Endothelial cell of hepatic sinusoid (primary cell): ENCODE measurements at regions not wholly inside any gene's neighbourhood (a gene's known extent, or its start where the extent isn't known, plus 50 kb on each side); places are given as distances from the start of the nearest gene placed in this dataset.

Source experiments
- in situ Hi-C: cut with HindIII; loops from 2 replicates; pipeline ENCODE4 v1.10.0; 2017; ENCODE audit warnings: low sequenced_read_pairs

DNA sequence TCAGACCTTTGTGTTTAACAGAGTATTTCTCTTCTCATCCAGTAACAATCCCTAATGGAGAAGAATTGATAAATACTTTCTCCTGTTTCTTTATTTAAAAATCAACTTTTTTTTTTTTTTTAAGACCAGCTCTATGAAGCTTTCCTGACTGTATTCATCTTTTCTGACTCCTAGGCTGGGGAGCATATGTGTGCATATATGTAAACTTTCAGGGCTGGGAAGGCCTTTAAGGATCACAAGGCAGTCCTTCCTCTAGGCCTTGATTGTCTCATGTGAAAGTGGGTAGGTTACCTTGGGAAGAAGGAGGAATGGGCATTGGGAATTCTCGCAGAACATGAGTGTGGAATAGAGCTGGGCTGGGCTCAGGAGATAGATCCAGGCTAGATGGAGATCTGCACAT lies 292.9 kb upstream of the SALL1 start:
- in situ Hi-C loops = no loop called here

DNA sequence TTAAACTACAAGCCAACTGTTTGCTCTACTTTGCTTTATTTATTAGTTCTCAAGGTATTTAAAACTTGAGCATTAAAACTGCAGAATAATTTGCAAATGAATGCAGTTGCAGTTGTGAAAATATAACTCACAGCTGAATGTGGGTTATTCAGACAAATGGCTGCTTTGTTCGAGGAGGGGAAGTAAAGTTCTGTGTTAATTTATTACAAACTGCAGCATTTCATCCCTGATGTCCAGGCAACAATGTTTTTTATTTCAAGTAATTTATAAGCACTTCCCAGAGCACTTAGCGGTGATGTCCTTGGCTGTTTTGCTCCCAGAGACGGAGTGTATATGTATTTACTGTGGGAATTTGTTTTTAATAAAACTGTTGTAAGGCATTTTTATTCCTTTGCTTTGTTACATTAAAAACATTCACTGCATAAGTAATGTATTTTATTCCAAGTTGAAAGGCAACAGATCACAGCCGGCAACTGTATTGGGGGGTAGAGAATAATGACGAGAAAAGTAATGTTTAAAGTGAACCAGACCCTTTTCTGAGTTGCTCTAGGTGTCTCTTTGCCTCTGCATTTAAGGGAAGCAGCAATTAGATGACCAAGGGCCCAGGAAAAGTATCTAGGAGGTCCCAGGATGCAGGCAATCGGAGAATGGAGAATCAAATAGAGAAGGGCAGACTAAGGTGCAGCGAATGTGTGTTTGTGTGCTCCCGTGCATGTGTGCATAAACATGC lies 291.2 kb upstream of the SALL1 start:
- in situ Hi-C loops = no loop called here

- in situ Hi-C loops = no loop called here
Observed at GRCh38 chr16:51440131-51440889, 289.2 kb upstream of the SALL1 start.

DNA sequence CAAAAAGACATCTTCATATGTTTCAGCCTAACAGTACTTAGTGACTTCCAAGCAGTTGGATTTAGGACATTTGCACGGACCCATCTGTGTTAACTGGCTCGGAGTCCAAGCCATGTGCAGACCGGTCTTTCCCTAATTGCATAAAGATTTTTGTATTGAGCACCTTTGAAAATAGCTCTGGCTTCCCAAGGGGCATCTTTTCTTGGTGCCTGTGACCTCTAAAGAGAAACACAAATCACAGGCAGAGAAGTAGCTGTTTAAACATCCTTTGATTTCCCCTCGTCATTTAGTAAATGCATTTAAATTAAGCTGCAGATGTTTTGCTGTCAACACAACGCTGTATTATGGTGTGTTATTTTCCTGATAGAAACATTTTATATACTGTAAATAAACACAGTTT lies 288.2 kb upstream of the SALL1 start:
- in situ Hi-C loops = no loop called here

- in situ Hi-C loops = no loop called here
Observed at GRCh38 chr16:51436742-51437141, 285.7 kb upstream of the SALL1 start.

GRCh38 chr16:51434567-51435198 lies 283.6 kb upstream of the SALL1 start:
- in situ Hi-C loops = no loop called here

DNA sequence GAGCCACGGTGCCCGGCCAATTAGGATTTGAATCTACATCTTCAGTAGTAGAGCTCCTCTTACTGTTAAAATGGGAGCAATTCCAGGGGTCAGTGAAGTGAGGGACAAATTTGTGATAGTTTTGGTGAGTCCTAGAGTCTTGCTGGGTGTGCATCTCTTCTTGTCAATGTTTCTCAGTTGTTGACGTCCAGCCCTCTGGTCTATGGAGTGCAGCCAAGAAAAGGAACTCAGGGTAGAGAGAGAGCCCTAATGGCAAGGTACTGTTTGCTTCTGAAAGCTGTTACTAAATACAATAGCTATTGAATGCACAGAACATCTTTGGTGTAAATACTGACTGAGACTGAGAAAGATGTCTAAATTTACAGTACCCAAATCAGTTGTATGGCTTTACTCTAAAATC lies 282.5 kb upstream of the SALL1 start:
- in situ Hi-C loops = no loop called here

DNA sequence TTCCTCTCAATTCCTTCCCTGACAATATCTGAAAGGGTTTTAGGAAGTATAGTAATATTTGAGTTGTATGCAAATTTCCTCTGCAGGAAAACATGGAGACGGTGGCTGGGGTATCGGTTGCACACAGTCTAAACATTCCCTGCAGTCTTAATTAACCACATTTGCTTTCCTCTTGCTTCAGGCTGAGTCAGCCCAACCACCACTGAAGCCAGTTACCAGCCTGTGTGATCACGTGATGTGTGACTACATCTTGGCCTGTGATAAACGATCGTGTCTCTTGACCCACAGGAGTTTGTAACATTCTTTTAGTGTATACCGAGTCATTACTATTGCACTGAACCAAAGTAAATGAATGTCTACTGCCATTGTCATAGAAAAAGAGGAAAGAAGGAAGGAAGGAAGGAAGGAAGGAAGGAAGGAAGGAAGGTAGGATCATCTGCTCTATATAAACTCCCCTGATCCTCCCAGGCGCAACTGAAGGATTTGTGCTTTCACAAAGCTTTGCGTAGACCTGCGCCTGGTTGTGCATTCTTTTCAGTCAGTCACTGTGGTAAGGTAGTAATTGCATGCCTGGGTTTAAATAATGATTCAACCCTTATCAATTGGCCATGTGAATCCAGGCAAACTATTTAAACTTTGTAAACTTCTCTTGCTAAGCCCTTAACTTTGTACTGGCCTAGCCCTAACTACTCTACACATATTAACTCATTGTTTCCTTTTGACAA lies 280.6 kb upstream of the SALL1 start:
- in situ Hi-C loops = no loop called here

- in situ Hi-C loops = no loop called here
Observed at GRCh38 chr16:51430716-51431369, 279.8 kb upstream of the SALL1 start.

DNA sequence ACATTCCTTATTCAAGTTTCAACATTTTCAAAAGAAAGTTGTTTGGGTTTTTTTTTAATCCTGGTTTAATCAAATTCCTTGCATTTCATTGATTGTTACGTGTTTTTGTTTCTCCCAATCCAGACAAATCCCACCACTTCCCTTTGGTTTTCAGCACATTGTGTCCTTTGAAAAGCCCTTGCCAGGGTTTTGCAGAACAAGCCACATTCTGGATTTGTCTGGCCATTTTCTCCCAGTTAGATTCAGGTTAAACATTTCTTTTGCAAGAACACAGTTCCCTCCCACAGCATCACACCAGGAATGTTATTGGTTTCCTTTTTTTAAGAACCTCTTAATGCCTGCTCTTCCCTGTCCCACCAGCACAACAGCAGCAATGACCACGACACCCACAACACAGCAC lies 278.0 kb upstream of the SALL1 start:
- in situ Hi-C loops = no loop called here

DNA sequence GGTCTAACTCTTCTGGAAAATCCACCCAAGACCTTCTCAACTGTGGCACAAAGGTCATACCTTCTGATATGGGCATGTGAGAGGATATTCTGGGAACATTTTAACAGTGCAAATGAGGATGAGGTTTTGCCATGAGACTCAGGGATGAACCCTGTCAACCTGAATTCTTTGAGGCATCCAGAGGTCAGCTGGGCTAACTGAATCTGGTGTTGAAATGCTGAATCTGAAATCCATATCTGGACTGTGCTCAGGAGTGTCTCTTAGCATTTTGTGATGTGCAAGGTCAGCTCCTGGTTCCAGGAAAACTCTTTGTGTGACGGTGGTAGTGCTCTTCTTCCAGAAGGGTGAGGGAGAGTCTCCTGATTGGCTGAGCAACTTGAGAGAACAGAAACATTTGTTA lies 276.0 kb upstream of the SALL1 start:
- in situ Hi-C loops = no loop called here

GRCh38 chr16:51426276-51426675 lies 275.2 kb upstream of the SALL1 start:
- in situ Hi-C loops = no loop called here

DNA sequence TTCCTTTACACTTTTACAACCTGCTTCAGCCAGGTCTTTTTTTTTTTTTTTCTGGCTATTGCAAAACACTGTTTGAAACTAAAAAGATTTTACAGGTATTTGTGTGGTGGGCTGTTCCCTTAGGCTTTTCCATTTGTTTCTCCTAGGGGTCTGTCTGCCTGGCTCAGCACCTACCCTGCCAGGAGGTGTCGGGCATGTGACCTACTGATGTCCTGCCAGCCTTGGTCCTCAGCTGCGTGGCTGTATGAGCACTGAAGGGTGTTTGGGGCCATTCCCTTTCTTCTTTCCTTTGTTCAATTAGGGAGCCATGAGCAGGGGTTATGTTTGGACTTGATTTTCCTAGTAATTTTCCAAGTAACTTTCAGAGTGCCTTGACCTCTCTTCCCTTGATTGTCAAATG lies 269.2 kb upstream of the SALL1 start:
- in situ Hi-C loops = no loop called here

GRCh38 chr16:51419768-51420167 lies 268.7 kb upstream of the SALL1 start:
- in situ Hi-C loops = no loop called here

- in situ Hi-C loops = no loop called here
Observed at GRCh38 chr16:51418258-51418657, 267.2 kb upstream of the SALL1 start.

DNA sequence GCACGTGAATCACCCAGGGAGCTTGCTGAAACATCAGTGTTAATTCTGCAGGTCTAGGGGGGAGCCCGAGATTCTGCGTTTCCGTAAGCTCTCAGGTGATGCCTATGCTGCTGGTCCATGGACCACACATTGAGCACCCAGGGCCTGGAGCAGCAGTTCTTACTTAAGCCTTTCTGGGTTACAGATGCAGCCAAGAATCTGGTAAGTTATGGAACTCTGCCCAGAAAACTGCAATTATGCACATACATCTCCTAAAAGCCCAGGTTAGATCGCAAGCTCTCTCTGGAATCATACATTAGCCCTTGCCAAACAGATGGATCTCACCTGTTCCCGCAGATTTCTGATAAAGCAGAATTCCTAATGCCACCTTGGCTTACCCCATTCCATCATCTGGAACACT lies 265.9 kb upstream of the SALL1 start:
- in situ Hi-C loops = no loop called here

GRCh38 chr16:51410125-51410524 lies 259.1 kb upstream of the SALL1 start:
- in situ Hi-C loops = no loop called here

DNA sequence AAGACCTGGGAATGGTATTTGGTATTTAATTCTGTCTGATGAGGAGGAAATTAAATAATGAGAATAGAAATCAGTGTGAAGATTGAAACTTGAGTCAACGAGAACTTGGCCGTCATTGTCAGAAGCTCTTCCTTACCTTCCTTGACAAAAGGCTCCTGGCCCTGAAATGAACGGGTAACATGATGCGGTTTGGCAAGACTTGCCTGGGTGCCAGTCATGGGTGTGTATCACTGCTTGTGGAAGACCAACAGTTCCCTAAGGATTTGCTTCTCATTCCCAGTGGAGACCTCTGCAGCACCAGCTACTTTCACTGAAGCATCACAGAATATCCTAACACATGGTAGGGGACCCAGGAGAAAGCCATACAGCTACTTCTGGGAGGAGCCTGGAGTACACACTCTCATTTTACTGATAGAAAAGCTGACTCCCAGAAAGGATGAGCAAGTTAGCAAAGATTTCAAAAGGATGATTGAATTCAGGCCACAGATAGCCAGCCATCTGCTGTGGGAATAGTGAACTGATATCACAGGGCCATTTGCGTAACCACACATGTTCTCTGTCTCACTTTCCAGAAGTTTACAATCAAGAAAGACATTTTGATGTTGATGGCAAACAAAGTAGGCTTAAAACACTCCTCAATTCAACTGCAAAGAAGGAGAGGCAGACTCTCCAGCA lies 258.1 kb upstream of the SALL1 start:
- in situ Hi-C loops = no loop called here

GRCh38 chr16:51408357-51408756 lies 257.3 kb upstream of the SALL1 start:
- in situ Hi-C loops = no loop called here

DNA sequence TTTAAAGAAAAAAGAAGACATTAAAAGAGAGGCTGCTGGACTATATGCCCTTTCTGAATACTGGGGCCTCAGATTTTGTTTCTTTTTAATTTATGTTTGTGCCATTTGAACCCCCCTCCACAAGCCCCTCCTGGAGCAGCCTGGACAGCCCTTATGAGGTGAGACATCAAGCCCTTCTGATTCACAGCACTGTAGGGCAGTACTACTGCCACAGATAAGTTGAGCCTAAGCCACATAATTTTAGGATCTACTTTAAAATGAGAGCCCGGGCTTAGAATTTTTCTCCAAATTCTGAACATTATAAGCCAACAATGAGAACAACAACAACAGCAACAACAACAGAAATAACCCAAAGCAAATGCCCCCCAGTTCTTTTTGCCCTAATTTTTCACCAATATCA lies 256.9 kb upstream of the SALL1 start:
- in situ Hi-C loops = no loop called here
